ENCODE measurements at regions not wholly inside any gene's neighbourhood (a gene's known extent, or its start where the extent isn't known, plus 50 kb on each side); places are given as distances from the start of the nearest gene placed in this dataset.

- POLR2A ChIA-PET: no interaction called here
- TF ChIP-seq CTCF (IDR thresholded peaks at IDR 0.05; ENCODE audit: insufficient read depth, low read depth, low read length): no peak
- Histone ChIP-seq H3K4me3 (ENCODE audit: low read depth, low read length) (no peak overlapping the region), H3K27me3 (ENCODE audit: control insufficient read depth, insufficient read depth, low read length) (no peaks in the 10 kb centered on the region), H3K36me3 (ENCODE audit: control insufficient read depth, insufficient read depth, low read length) (no peaks in the 10 kb centered on the region)
- CTCF ChIA-PET: interaction anchor here (1.6 kb wide), 1 partner anchor 180 kb away, joined by 4 read pairs; no protein-coding TSS in a partner anchor
- no peak for DNase-seq (ENCODE audit: low read depth)
These were observed 184.7 kb downstream of the MID1IP1 start for GRCh38 chrX:38985945-38986344.

GRCh38 chrX:38986586-38986985, 185.3 kb downstream of the MID1IP1 start:
- POLR2A ChIA-PET: no interaction called here
- TF ChIP-seq CTCF (IDR thresholded peaks at IDR 0.05; ENCODE audit: insufficient read depth, low read depth, low read length): no peak
- no peak overlapping the region for H3K4me3 ChIP-seq (ENCODE audit: low read depth, low read length)
- DNase-seq (ENCODE audit: low read depth): no peak
- no peaks in the 10 kb centered on the region for H3K36me3 ChIP-seq (ENCODE audit: control insufficient read depth, insufficient read depth, low read length)
- CTCF ChIA-PET: interaction anchor here (1.6 kb wide), 1 partner anchor 181 kb away, joined by 4 read pairs; no protein-coding TSS in a partner anchor
- H3K27me3 ChIP-seq (ENCODE audit: control insufficient read depth, insufficient read depth, low read length): no peaks in the 10 kb centered on the region

- ChIA-PET CTCF (interaction anchor here (0.8 to 1.6 kb wide), 4 partner anchors 88 to 233 kb away, joined by 3 to 4 read pairs (median 3); no protein-coding TSS in a partner anchor), POLR2A (no interaction called here)
- Histone ChIP-seq H3K36me3 (ENCODE audit: control insufficient read depth, insufficient read depth, low read length) (no peaks in the 10 kb centered on the region), H3K4me3 (ENCODE audit: low read depth, low read length) (no peak overlapping the region), H3K27me3 (ENCODE audit: control insufficient read depth, insufficient read depth, low read length) (no peaks in the 10 kb centered on the region)
- no peak for TF ChIP-seq CTCF (IDR thresholded peaks at IDR 0.05; ENCODE audit: insufficient read depth, low read depth, low read length)
- no peak for DNase-seq (ENCODE audit: low read depth)
These were observed 186.0 kb downstream of the MID1IP1 start for GRCh38 chrX:38987198-38987651.

- H3K4me3 ChIP-seq (ENCODE audit: low read depth, low read length): no peak overlapping the region
- ChIA-PET CTCF (no interaction called here), POLR2A (no interaction called here)
- no peak for TF ChIP-seq CTCF (IDR thresholded peaks at IDR 0.05; ENCODE audit: insufficient read depth, low read depth, low read length)
- no peak for DNase-seq (ENCODE audit: low read depth)
- H3K27me3 ChIP-seq (ENCODE audit: control insufficient read depth, insufficient read depth, low read length): no peaks in the 10 kb centered on the region
- no peaks in the 10 kb centered on the region for H3K36me3 ChIP-seq (ENCODE audit: control insufficient read depth, insufficient read depth, low read length)
These were observed 187.0 kb downstream of the MID1IP1 start for GRCh38 chrX:38988301-38988700.

GRCh38 chrX:38989076-38989475, 187.8 kb downstream of the MID1IP1 start:
- TF ChIP-seq CTCF (IDR thresholded peaks at IDR 0.05; ENCODE audit: insufficient read depth, low read depth, low read length): no peak
- ChIA-PET CTCF (no interaction called here), POLR2A (no interaction called here)
- no peaks in the 10 kb centered on the region for H3K27me3 ChIP-seq (ENCODE audit: control insufficient read depth, insufficient read depth, low read length)
- H3K4me3 ChIP-seq (ENCODE audit: low read depth, low read length): no peak overlapping the region
- no peaks in the 10 kb centered on the region for H3K36me3 ChIP-seq (ENCODE audit: control insufficient read depth, insufficient read depth, low read length)
- DNase-seq (ENCODE audit: low read depth): no peak

All from BJ (cell line).